ENCODE measurements at regions not wholly inside any gene's neighbourhood (a gene's known extent, or its start where the extent isn't known, plus 50 kb on each side); places are given as distances from the start of the nearest gene placed in this dataset.

DNA sequence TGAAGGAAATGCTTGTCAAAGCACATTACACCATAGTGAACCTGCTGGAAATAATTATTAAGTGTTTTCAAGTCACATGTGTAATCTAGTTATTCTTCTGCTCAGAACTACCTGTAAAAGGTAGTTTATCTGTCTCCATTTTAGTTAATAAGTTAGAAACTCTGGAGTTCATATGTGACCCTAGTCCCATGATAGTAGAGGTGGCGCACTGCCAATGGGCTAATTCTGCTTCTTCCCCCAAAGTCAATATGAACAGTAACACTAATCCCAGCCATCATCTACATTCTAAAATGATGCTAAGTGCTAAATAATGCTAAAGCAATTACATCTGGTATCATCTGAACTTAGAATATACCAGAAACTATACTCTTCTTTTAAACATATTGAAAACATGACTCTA lies 361.0 kb upstream of the NECTIN3 start:
- peak; percentile 10 for DNase-seq
- Mint-ChIP-seq H3K36me3 (ENCODE audit: insufficient read depth, unreplicated experiment) (no peaks in the 10 kb centered on the region), H3K4me1 (ENCODE audit: low read depth, unreplicated experiment) (peaks cover 11% of the 10 kb centered on the region), H3K27me3 (ENCODE audit: unreplicated experiment) (no peaks in the 10 kb centered on the region), H3K27ac (ENCODE audit: unreplicated experiment) (no peak overlapping the region), H3K9me3 (ENCODE audit: low read depth, unreplicated experiment) (peaks cover 3% of the 10 kb centered on the region), H3K4me3 (ENCODE audit: low read depth, unreplicated experiment) (no peak overlapping the region)
- BruUV-seq (replicated peaks), result no TSS peak
- intact Hi-C loops (cut with micrococcal nuclease; ENCODE audit: unreplicated experiment), result no loop called here
- CTCF ChIA-PET, result no interaction called here
- TF ChIP-seq, protein P1, sequence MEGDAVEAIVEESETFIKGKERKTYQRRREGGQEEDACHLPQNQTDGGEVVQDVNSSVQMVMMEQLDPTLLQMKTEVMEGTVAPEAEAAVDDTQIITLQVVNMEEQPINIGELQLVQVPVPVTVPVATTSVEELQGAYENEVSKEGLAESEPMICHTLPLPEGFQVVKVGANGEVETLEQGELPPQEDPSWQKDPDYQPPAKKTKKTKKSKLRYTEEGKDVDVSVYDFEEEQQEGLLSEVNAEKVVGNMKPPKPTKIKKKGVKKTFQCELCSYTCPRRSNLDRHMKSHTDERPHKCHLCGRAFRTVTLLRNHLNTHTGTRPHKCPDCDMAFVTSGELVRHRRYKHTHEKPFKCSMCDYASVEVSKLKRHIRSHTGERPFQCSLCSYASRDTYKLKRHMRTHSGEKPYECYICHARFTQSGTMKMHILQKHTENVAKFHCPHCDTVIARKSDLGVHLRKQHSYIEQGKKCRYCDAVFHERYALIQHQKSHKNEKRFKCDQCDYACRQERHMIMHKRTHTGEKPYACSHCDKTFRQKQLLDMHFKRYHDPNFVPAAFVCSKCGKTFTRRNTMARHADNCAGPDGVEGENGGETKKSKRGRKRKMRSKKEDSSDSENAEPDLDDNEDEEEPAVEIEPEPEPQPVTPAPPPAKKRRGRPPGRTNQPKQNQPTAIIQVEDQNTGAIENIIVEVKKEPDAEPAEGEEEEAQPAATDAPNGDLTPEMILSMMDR (IDR thresholded peaks at IDR 0.05; ENCODE audit: unreplicated experiment), result no peak

DNA sequence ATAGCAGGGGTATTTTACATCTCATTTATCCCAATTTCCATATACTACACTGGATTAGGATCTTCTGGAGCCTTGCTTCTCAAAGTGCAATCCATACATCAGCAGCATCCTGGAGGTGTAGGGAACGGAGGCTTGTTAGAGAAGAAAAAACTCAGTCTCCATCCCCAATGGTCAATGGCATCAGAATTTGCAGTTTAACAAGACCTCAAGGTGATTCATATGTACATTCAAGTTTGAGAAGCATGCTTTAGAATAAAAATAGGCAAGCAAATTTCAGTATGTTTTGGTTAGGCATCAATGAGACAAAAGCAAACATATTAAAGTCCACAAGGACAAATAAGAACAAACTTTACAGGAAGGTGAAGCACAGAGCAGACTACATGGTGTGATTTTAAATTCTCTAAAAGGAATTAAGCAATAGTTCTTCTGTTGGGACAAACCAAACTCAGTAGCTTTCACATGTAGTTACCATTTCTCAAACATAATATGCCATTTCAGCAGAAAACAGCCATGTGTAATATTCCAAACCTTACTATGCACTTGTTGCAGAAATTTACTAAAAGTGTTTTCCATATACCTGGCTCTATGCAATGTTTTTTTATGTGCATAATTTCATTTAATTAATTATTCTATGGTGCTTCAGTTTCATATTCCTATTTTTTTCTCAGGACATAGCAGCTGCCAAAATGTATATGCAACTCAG lies 360.3 kb upstream of the NECTIN3 start:
- H3K9me3 Mint-ChIP-seq (ENCODE audit: low read depth, unreplicated experiment), result no peaks in the 10 kb centered on the region

DNA sequence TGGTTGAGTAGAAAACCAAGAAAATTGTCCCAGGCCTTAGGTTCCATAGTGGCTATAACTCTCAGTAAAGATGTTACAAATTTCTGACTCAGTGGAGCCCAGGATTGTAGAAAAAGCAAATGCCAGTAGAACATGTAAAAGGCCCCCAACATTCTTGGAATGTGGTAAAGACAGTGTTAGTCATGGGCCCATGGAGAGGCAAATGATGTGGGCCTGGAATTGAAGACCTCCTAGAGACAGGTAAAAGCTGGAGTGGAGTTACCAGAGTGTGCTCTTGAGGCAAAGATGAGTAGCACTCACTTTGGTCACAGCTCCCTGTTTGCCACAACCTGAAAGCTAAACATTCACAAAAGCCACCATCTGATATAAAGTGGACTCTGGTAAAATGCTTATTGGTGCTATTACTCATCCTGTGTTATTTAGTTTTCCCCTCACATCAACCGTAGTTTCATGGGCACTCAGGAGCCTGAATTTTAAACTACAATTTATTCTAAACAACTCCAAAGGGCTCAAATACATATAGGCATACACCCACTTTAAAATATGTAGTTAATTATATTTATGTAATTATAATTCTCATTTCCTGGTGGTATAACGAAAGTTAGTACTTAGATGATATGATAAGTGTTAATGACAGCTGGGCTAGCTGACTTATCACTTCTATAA lies 359.6 kb upstream of the NECTIN3 start:
- no peaks in the 10 kb centered on the region for H3K27me3 Mint-ChIP-seq (ENCODE audit: unreplicated experiment)
- intact Hi-C loops (cut with micrococcal nuclease; ENCODE audit: unreplicated experiment), result no loop called here
- H3K27ac Mint-ChIP-seq (ENCODE audit: unreplicated experiment), result no peak overlapping the region
- no peaks in the 10 kb centered on the region for H3K9me3 Mint-ChIP-seq (ENCODE audit: low read depth, unreplicated experiment)
- no peak overlapping the region for H3K4me3 Mint-ChIP-seq (ENCODE audit: low read depth, unreplicated experiment)
- BruUV-seq (replicated peaks), result no TSS peak
- TF ChIP-seq, protein P1 (IDR thresholded peaks at IDR 0.05; ENCODE audit: unreplicated experiment), result no peak
- no peak for DNase-seq
- CTCF ChIA-PET, result no interaction called here
- no peaks in the 10 kb centered on the region for H3K36me3 Mint-ChIP-seq (ENCODE audit: insufficient read depth, unreplicated experiment)
- peaks cover 11% of the 10 kb centered on the region for H3K4me1 Mint-ChIP-seq (ENCODE audit: low read depth, unreplicated experiment)

More for the DNA sequence above, 360.3 kb upstream of the NECTIN3 start:
- intact Hi-C loops (cut with micrococcal nuclease; ENCODE audit: unreplicated experiment), result no loop called here
- Mint-ChIP-seq H3K4me1 (ENCODE audit: low read depth, unreplicated experiment) (peaks cover 11% of the 10 kb centered on the region), H3K27ac (ENCODE audit: unreplicated experiment) (no peak overlapping the region), H3K27me3 (ENCODE audit: unreplicated experiment) (no peaks in the 10 kb centered on the region), H3K4me3 (ENCODE audit: low read depth, unreplicated experiment) (no peak overlapping the region), H3K36me3 (ENCODE audit: insufficient read depth, unreplicated experiment) (no peaks in the 10 kb centered on the region)
- TF ChIP-seq, protein P1 (IDR thresholded peaks at IDR 0.05; ENCODE audit: unreplicated experiment), result no peak
- no TSS peak for BruUV-seq (replicated peaks)
- CTCF ChIA-PET, result no interaction called here
- no peak for DNase-seq

DNA sequence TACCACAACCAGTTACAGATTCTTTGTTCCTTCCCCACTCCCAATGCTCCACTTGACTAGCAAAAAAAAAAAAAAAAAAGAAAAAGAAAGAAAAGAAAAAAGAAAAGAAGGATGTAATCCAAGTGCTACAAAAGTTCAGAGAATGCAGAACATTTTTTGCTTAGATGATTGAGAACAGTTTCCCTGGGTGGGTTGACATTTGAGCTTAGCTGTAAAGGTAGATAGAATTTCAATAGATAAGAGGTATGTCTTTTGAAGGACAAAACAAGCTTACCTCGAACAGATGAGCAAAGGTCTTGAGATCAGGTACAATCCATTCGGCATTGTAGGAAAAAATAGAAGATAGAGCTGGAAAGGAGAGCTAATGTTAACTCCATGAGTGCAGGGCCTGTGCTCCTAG lies 344.6 kb upstream of the NECTIN3 start:
- Mint-ChIP-seq H3K4me3 (ENCODE audit: low read depth, unreplicated experiment) (no peak overlapping the region), H3K4me1 (ENCODE audit: low read depth, unreplicated experiment) (peaks cover 24% of the 10 kb centered on the region), H3K27me3 (ENCODE audit: unreplicated experiment) (no peaks in the 10 kb centered on the region), H3K36me3 (ENCODE audit: insufficient read depth, unreplicated experiment) (no peaks in the 10 kb centered on the region), H3K9me3 (ENCODE audit: low read depth, unreplicated experiment) (no peaks in the 10 kb centered on the region), H3K27ac (ENCODE audit: unreplicated experiment) (no peak overlapping the region)
- BruUV-seq (replicated peaks), result no TSS peak
- TF ChIP-seq, protein P1 (IDR thresholded peaks at IDR 0.05; ENCODE audit: unreplicated experiment), result no peak
- CTCF ChIA-PET, result interaction anchor here (0.7 kb wide), 1 partner anchor 11 kb away, joined by 5 read pairs; no protein-coding TSS in a partner anchor
- intact Hi-C loops (cut with micrococcal nuclease; ENCODE audit: unreplicated experiment), result no loop called here
- no peak for DNase-seq

Measured in Calu3 (cell line).